ENCODE measurements at regions not wholly inside any gene's neighbourhood (a gene's known extent, or its start where the extent isn't known, plus 50 kb on each side); places are given as distances from the start of the nearest gene placed in this dataset.

DNA sequence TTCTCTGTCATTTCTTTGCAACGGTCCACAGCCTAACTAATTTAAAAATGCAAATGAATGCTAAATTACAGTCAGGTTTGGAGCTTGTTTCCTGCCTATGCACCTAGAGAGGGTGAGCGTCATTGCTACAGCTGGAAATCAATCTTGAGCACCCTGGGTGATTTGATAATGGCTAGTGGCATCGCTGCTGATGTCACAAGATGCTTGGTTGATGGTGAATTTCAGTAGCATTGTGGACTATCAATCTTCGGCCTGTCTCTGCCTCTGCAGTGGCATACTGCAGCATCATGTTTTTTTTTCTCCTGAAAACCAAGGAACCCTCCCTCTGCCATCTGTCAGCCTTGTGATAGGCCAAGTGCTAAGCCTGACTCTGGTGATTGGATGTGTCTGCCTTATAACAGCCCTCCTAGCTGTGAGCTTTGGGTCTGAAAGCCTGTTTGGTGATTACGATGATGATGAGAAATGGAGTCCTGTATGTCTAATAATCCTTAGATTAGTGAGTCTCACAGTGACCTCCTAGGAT, 75.3 kb downstream of the NMUR2 start:
- Mint-ChIP-seq H3K36me3 (no peaks in the 10 kb centered on the region), H3K9me3 (peaks cover 15% of the 10 kb centered on the region), H3K27ac (no peak overlapping the region), H3K4me3 (no peak overlapping the region), H3K4me1 (no peaks in the 10 kb centered on the region), H3K27me3 (ENCODE audit: low read depth) (peaks cover 9% of the 10 kb centered on the region)
- no peak for DNase-seq (ENCODE audit: low spot score in 2 of 2, unreplicated experiment in 2 of 2)
- TF ChIP-seq, protein P1, sequence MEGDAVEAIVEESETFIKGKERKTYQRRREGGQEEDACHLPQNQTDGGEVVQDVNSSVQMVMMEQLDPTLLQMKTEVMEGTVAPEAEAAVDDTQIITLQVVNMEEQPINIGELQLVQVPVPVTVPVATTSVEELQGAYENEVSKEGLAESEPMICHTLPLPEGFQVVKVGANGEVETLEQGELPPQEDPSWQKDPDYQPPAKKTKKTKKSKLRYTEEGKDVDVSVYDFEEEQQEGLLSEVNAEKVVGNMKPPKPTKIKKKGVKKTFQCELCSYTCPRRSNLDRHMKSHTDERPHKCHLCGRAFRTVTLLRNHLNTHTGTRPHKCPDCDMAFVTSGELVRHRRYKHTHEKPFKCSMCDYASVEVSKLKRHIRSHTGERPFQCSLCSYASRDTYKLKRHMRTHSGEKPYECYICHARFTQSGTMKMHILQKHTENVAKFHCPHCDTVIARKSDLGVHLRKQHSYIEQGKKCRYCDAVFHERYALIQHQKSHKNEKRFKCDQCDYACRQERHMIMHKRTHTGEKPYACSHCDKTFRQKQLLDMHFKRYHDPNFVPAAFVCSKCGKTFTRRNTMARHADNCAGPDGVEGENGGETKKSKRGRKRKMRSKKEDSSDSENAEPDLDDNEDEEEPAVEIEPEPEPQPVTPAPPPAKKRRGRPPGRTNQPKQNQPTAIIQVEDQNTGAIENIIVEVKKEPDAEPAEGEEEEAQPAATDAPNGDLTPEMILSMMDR (IDR thresholded peaks at IDR 0.05; ENCODE audit: unreplicated experiment): no peak

DNA sequence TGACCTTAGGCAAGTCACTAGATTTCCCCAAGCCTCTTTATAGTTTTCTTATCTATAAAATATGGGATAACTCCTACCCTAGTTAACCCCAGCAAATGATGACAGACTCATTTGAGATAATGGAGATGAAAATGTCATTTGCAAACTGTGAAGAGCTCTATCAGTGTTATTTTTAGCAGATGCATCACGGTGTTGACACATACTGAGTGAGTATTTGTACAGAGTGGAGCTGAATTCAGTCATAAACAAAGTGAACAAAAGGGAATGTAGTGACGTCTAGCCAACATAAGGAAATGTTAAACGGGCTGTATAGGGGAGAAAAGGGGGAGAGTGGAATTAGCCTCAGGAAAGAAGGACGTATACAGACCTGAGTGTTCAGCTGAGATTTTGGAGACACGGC, 75.9 kb downstream of the NMUR2 start:
- no peak overlapping the region for H3K4me3 Mint-ChIP-seq
- TF ChIP-seq, protein P1 (IDR thresholded peaks at IDR 0.05; ENCODE audit: unreplicated experiment): no peak
- peaks cover 17% of the 10 kb centered on the region for H3K9me3 Mint-ChIP-seq
- H3K36me3 Mint-ChIP-seq: no peaks in the 10 kb centered on the region
- no peak for DNase-seq (ENCODE audit: low spot score in 2 of 2, unreplicated experiment in 2 of 2)
- peaks cover 8% of the 10 kb centered on the region for H3K27me3 Mint-ChIP-seq (ENCODE audit: low read depth)
- no peak overlapping the region for H3K27ac Mint-ChIP-seq
- H3K4me1 Mint-ChIP-seq: no peaks in the 10 kb centered on the region

DNA sequence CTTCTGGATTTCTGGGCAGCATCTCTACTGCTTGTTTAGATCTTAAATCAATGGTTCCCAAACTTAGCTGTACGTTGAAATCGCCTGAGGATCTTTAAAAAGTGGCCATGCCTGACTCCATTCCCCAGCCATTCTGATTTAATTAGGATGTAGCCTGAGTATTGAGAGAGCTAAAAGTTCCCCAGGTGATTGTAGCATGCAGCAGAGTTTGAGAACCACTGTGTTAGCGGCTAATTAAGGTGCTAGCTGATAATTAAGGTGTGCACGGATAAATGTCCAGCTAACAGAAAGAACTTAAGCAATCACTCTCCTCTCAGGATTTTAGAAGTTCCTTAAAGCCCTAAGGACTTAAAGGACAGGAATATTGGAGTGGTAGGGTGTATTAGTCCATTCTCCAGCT, 89.1 kb downstream of the NMUR2 start:
- Mint-ChIP-seq H3K27ac (no peak overlapping the region), H3K4me3 (no peak overlapping the region), H3K36me3 (no peaks in the 10 kb centered on the region), H3K27me3 (ENCODE audit: low read depth) (peaks cover 10% of the 10 kb centered on the region), H3K9me3 (no peaks in the 10 kb centered on the region), H3K4me1 (no peaks in the 10 kb centered on the region)
- no peak for DNase-seq (ENCODE audit: low spot score in 2 of 2, unreplicated experiment in 2 of 2)
- TF ChIP-seq, protein P1 (IDR thresholded peaks at IDR 0.05; ENCODE audit: unreplicated experiment): no peak

DNA sequence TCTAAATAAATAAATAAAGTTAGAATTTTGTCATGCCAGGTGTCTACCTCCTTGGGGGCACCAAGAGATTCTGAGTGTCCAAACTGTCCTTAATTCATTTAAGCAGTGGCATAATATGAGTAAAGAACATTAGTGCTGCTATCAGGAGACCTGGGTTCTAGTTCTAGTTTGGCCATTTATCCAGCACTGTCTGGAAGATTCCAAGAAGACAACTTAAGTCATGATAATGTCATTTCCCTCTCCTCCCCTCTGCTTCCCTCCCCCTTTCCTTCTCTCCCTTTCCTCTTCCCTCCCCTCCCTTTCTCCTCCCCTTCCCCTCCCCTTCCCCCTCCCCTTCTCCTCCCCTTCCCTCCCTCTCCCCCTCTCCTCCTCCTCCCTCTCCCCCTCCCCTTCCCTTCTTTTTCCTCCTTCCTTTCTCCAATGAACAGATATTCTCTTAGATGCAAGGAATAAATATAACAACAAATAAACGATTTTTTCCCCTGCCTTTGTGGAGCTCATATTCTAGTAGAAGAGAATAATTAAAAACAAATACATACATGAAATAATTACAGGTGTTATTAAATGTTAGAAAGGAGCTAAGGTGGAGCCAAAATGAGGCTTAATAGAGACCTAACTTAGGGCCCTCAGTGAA, 90.8 kb downstream of the NMUR2 start:
- Mint-ChIP-seq H3K27ac (no peak overlapping the region), H3K4me3 (no peak overlapping the region), H3K36me3 (no peaks in the 10 kb centered on the region), H3K4me1 (no peaks in the 10 kb centered on the region), H3K9me3 (no peaks in the 10 kb centered on the region), H3K27me3 (ENCODE audit: low read depth) (peaks cover 11% of the 10 kb centered on the region)
- TF ChIP-seq, protein P1 (IDR thresholded peaks at IDR 0.05; ENCODE audit: unreplicated experiment): no peak
- no peak for DNase-seq (ENCODE audit: low spot score in 2 of 2, unreplicated experiment in 2 of 2)

DNA sequence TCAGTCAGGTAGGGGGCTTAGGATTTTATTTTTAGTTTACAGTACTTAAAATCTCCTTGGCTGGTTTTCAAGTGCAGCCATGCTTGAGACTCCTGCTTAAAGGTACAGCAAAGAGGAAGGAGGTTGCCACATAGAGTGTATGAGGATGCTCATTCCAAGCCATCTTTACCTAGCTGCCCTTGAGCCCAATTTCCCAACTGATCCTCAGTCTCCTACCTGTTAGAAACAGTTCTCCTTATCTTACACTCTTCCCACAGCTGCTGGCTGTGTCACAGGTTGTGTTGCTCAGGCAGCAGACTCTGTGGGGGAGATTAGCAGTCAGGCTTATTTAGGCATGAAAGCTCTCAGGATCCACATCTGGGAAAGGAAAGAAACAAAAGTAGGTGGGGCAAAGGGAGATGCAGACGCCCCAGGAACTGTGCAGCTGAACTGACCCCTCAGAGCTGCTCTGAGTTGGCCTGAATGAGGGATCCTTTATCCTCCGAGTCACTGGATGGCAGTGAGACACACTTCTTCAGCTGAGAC, 95.1 kb downstream of the NMUR2 start:
- Mint-ChIP-seq H3K4me1 (no peaks in the 10 kb centered on the region), H3K9me3 (no peaks in the 10 kb centered on the region), H3K27me3 (ENCODE audit: low read depth) (peaks cover 11% of the 10 kb centered on the region), H3K36me3 (no peaks in the 10 kb centered on the region), H3K4me3 (no peak overlapping the region), H3K27ac (no peak overlapping the region)
- TF ChIP-seq, protein P1 (IDR thresholded peaks at IDR 0.05; ENCODE audit: unreplicated experiment): no peak
- DNase-seq (ENCODE audit: low spot score in 2 of 2, unreplicated experiment in 2 of 2): no peak

All from mesothelial cell of epicardium (in vitro differentiated cells).